Naive thymus-derived CD4-positive, alpha-beta T cell (primary cell): ENCODE measurements at regions not wholly inside any gene's neighbourhood (a gene's known extent, or its start where the extent isn't known, plus 50 kb on each side); places are given as distances from the start of the nearest gene placed in this dataset.

Source experiments
- ATAC-seq: fragments of 150-1000 bp; cut with Tn5 transposase; 2 replicates; pipeline ENCODE4 v1.10.0; 2021; ENCODE audit warnings: mild to moderate bottlenecking, moderate library complexity
- CTCF ChIA-PET: fragments of 350-600 bp; sonication (Branson Sonifier 250); formaldehyde crosslinking; loops from one replicate; lab custom pipeline; 2021; ENCODE audit warnings: antibody characterized with exemption; lab: Charles Lee
- POLR2A ChIA-PET: fragments of 350-600 bp; sonication (Branson Sonifier 250); formaldehyde crosslinking; loops from one replicate; lab custom pipeline; 2021; ENCODE audit warnings: antibody characterized with exemption, inconsistent platforms; lab: Charles Lee
- DNase-seq, 9 donors: peaks; one replicate each; pipeline versions ENCODE4 v3.0.0 to v3.0.0-alpha.2; 2020 to 2022; ENCODE audit warnings: mixed read lengths in 1 of 9
- H3K27ac ChIP-seq: one replicate; pipeline ENCODE4 v1.7.0; 2013; ENCODE audit warnings: mild to moderate bottlenecking, low read depth, low read length, moderate library complexity
- H3K27me3 ChIP-seq, 2 donors: one replicate each; pipeline ENCODE4 v1.7.0; 2013; ENCODE audit warnings: low read length in 2 of 2, mild to moderate bottlenecking in 2 of 2, moderate library complexity in 2 of 2; ENCODE audit not compliant: control insufficient read depth in 2 of 2, insufficient read depth in 2 of 2
- H3K36me3 ChIP-seq, 3 experiments: 1 replicate in 2 of 3; 2 replicates in 1 of 3; pipeline ENCODE4 v1.7.0; 2013; ENCODE audit warnings: low read length in 3 of 3, mild to moderate bottlenecking in 3 of 3, moderate library complexity in 1 of 3; ENCODE audit not compliant: insufficient read depth in 3 of 3, control insufficient read depth in 2 of 3
- H3K4me1 ChIP-seq, 2 donors: one replicate each; pipeline ENCODE4 v1.7.0; 2013; ENCODE audit warnings: low read length in 2 of 2, mild to moderate bottlenecking in 2 of 2, moderate library complexity in 1 of 2; ENCODE audit not compliant: control insufficient read depth in 2 of 2, insufficient read depth in 2 of 2
- H3K4me3 ChIP-seq: 2 replicates; pipeline ENCODE4 v1.7.0; 2013; ENCODE audit warnings: mild to moderate bottlenecking, low read length
- H3K9me3 ChIP-seq, 3 experiments: 1 replicate in 2 of 3; 2 replicates in 1 of 3; pipeline ENCODE4 v1.7.0; 2013; ENCODE audit warnings: low read length in 3 of 3; ENCODE audit not compliant: control insufficient read depth in 2 of 3
- H3K27ac Mint-ChIP-seq, 9 donors: one replicate each; pipeline ENCODE4 v1.8.0; 2020 to 2022; ENCODE audit warnings: mixed read lengths in 9 of 9, mild to moderate bottlenecking in 8 of 9, moderate library complexity in 5 of 9, inconsistent platforms in 2 of 9
- H3K27me3 Mint-ChIP-seq, 5 donors: one replicate each; pipeline ENCODE4 v1.8.0; 2021 to 2022; ENCODE audit warnings: mixed read lengths in 5 of 5, mild to moderate bottlenecking in 1 of 5
- H3K36me3 Mint-ChIP-seq, 5 donors: one replicate each; pipeline ENCODE4 v1.8.0; 2020 to 2022; ENCODE audit warnings: mixed read lengths in 5 of 5, mild to moderate bottlenecking in 3 of 5, inconsistent platforms in 1 of 5
- H3K4me1 Mint-ChIP-seq, 7 donors: one replicate each; pipeline ENCODE4 v1.8.0; 2020 to 2022; ENCODE audit warnings: mixed read lengths in 7 of 7, mild to moderate bottlenecking in 3 of 7, inconsistent platforms in 1 of 7
- H3K4me3 Mint-ChIP-seq, 10 donors: one replicate each; pipeline ENCODE4 v1.8.0; 2020 to 2022; ENCODE audit warnings: mild to moderate bottlenecking in 10 of 10, mixed read lengths in 10 of 10, moderate library complexity in 6 of 10, inconsistent platforms in 2 of 10
- H3K9me3 Mint-ChIP-seq, 11 donors: one replicate each; pipeline ENCODE4 v1.8.0; 2020 to 2022; ENCODE audit warnings: mixed read lengths in 11 of 11, mild to moderate bottlenecking in 4 of 11, inconsistent platforms in 1 of 11, moderate library complexity in 1 of 11
- intact Hi-C, 2 donors: fragments of 100-400 bp; cut with micrococcal nuclease; formaldehyde crosslinking; loops; one replicate each; pipeline ENCODE4 v1.15.1; 2023

GRCh38 chr2:143936848-143937722 is 582.8 kb downstream of the ZEB2 start:
- peak in 1 of 9 donors; percentile 40 for DNase-seq
- H3K36me3 Mint-ChIP-seq = peaks cover 0 to 9% (median 5%) of the 10 kb centered on the region in 5 donors

DNA sequence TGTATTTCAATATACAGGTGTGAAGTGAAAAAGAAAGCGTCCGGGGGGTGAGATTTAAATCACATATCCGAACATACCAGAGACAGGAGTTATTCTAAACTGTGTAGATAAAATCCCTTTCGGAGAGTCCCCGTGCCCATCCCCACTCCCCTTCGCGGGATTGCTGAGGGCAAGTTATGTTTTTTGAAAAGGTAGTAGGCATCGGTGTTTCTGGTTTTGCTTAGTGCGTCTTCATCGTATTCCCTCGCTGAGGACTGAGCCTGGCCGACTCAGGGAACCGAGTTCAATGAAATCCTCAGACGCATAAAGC is 583.4 kb downstream of the ZEB2 start:
- intact Hi-C loops = no loop called here
- H3K4me1 Mint-ChIP-seq = peaks cover 0 to 19% (median 13%) of the 10 kb centered on the region in 7 donors
- no peak overlapping the region for H3K27ac Mint-ChIP-seq
- Histone ChIP-seq H3K4me1 (no peaks in the 10 kb centered on the region), H3K27ac (no peak overlapping the region), H3K9me3 (no peaks in the 10 kb centered on the region), H3K4me3 (no peak overlapping the region), H3K27me3 (peaks cover 0 to 3% of the 10 kb centered on the region in 2 donors), H3K36me3 (no peaks in the 10 kb centered on the region)
- peaks cover 0 to 6% (median 5%) of the 10 kb centered on the region in 5 donors for H3K36me3 Mint-ChIP-seq
- POLR2A ChIA-PET = no interaction called here
- H3K4me3 Mint-ChIP-seq = peak overlapping the region in 5 of 10 donors; percentile 43 to 61 (median 53)
- peaks cover 0 to 1% (median 0%) of the 10 kb centered on the region in 11 donors for H3K9me3 Mint-ChIP-seq
- peaks cover 67 to 79% (median 69%) of the 10 kb centered on the region in 5 donors for H3K27me3 Mint-ChIP-seq
- no peak for ATAC-seq
- no peak for DNase-seq
- CTCF ChIA-PET = no interaction called here

More at GRCh38 chr2:143936848-143937722, 582.8 kb downstream of the ZEB2 start:
- H3K9me3 ChIP-seq = no peaks in the 10 kb centered on the region
- Mint-ChIP-seq H3K9me3 (no peaks in the 10 kb centered on the region), H3K4me1 (peaks cover 0 to 19% (median 13%) of the 10 kb centered on the region in 7 donors), H3K27me3 (peaks cover 62 to 79% (median 67%) of the 10 kb centered on the region in 5 donors), H3K27ac (no peak overlapping the region), H3K4me3 (peak overlapping the region in 3 of 10 donors; percentile 38 to 61 (median 47))
- CTCF ChIA-PET = no interaction called here
- H3K4me3 ChIP-seq = no peak overlapping the region
- POLR2A ChIA-PET = no interaction called here
- no peak overlapping the region for H3K27ac ChIP-seq
- H3K4me1 ChIP-seq = no peaks in the 10 kb centered on the region
- intact Hi-C loops = no loop called here
- peak; percentile 37 for ATAC-seq
- H3K27me3 ChIP-seq = peaks cover 0 to 3% of the 10 kb centered on the region in 2 donors
- no peaks in the 10 kb centered on the region for H3K36me3 ChIP-seq

GRCh38 chr2:143935482-143935752 is 584.5 kb downstream of the ZEB2 start:
- intact Hi-C loops = no loop called here
- POLR2A ChIA-PET = no interaction called here
- Mint-ChIP-seq H3K36me3 (no peaks in the 10 kb centered on the region), H3K27me3 (peaks cover 63 to 73% (median 65%) of the 10 kb centered on the region in 5 donors), H3K4me1 (peaks cover 0 to 19% (median 13%) of the 10 kb centered on the region in 7 donors), H3K4me3 (no peak overlapping the region), H3K9me3 (peaks cover 0 to 2% (median 0%) of the 10 kb centered on the region in 11 donors), H3K27ac (no peak overlapping the region)
- Histone ChIP-seq H3K4me1 (no peaks in the 10 kb centered on the region), H3K36me3 (no peaks in the 10 kb centered on the region), H3K27me3 (peaks cover 0 to 3% of the 10 kb centered on the region in 2 donors), H3K27ac (no peak overlapping the region), H3K4me3 (no peak overlapping the region), H3K9me3 (no peaks in the 10 kb centered on the region)
- DNase-seq (no peak), ATAC-seq (no peak)
- CTCF ChIA-PET = interaction anchor here (0.6 kb wide), 1 partner anchor 300 kb away, joined by 3 read pairs; no protein-coding TSS in a partner anchor

DNA sequence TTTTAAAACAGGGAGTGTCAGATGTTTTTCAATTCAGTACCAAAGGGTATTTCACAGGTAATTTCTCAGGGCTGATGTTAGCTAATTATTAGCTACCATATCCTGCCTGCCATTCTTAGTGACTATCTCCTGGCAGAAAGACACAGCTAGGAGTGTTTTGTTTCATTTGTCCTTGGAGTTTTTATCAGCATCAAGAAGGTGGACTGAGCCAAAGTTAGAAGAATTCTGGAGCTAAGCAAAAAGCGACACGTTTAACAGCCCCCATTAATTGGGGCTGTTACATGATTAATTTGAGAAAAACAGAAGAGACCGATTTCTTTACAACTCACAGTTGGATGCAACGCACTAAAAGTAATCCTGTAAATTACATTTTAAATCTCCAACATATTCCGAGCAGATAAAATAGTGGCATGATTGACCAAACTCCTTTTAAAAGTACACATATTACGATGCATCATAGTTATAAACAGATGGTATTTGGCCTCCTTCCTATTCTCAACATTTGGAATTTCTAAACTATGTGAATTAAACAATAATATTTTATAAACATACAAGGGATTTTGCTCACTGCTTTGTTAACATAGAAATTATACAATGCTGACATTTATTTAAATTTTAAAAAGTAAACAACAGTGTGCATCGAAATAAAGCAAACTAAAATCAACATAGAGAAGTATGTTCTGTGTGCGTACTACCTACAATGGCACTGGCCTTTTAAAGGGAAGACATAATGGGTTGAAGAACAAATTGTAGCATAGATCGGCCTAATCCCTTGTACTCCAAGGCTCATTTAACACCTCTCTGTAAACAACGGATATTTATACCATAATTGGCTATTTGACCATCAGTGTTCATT is 585.1 kb downstream of the ZEB2 start:
- ATAC-seq = no peak
- intact Hi-C loops = no loop called here
- no peaks in the 10 kb centered on the region for H3K4me1 ChIP-seq
- H3K4me3 ChIP-seq = no peak overlapping the region
- no peak overlapping the region for H3K27ac Mint-ChIP-seq
- no peaks in the 10 kb centered on the region for H3K36me3 ChIP-seq
- H3K36me3 Mint-ChIP-seq = no peaks in the 10 kb centered on the region
- H3K4me3 Mint-ChIP-seq = no peak overlapping the region
- H3K4me1 Mint-ChIP-seq = peaks cover 0 to 19% (median 13%) of the 10 kb centered on the region in 7 donors
- ChIA-PET CTCF (no interaction called here), POLR2A (no interaction called here)
- peaks cover 0 to 3% of the 10 kb centered on the region in 2 donors for H3K27me3 ChIP-seq
- DNase-seq = no peak
- peaks cover 59 to 70% (median 60%) of the 10 kb centered on the region in 5 donors for H3K27me3 Mint-ChIP-seq
- H3K9me3 ChIP-seq = no peaks in the 10 kb centered on the region
- H3K27ac ChIP-seq = no peak overlapping the region
- peaks cover 0 to 2% (median 0%) of the 10 kb centered on the region in 11 donors for H3K9me3 Mint-ChIP-seq

GRCh38 chr2:143933946-143934569 is 585.9 kb downstream of the ZEB2 start:
- no peak overlapping the region for H3K27ac Mint-ChIP-seq
- H3K36me3 ChIP-seq = no peaks in the 10 kb centered on the region
- ChIA-PET POLR2A (no interaction called here), CTCF (no interaction called here)
- DNase-seq (no peak), ATAC-seq (no peak)
- H3K9me3 ChIP-seq = no peaks in the 10 kb centered on the region
- peaks cover 0 to 19% (median 13%) of the 10 kb centered on the region in 7 donors for H3K4me1 Mint-ChIP-seq
- no peaks in the 10 kb centered on the region for H3K4me1 ChIP-seq
- no peaks in the 10 kb centered on the region for H3K36me3 Mint-ChIP-seq
- H3K27me3 ChIP-seq = peaks cover 0 to 3% of the 10 kb centered on the region in 2 donors
- H3K4me3 Mint-ChIP-seq = no peak overlapping the region
- H3K27me3 Mint-ChIP-seq = peaks cover 52 to 62% (median 55%) of the 10 kb centered on the region in 5 donors
- H3K9me3 Mint-ChIP-seq = peaks cover 0 to 2% (median 0%) of the 10 kb centered on the region in 11 donors
- no peak overlapping the region for H3K27ac ChIP-seq
- intact Hi-C loops = no loop called here
- no peak overlapping the region for H3K4me3 ChIP-seq

DNA sequence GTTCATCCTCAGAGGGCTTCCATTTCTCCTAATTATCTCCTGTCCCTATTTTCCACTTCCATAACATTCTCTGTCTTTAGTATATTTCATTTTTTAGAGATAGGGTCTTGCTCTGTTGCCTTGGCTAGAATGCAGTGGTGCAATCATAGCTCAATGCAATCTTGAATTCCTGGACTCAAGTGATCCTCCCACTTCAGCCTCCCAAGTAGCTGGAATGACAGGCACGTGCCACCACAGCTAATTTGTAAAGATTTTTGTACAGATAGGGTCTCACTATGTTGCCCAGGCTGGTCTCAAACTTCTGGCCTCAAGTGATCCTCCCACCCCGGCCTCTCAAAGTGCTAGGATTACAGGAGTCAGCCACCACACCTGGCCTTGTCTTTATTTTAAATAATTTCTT is 589.0 kb downstream of the ZEB2 start:
- Mint-ChIP-seq H3K9me3 (peaks cover 0 to 4% (median 0%) of the 10 kb centered on the region in 11 donors), H3K27ac (no peak overlapping the region), H3K4me3 (no peak overlapping the region), H3K4me1 (peaks cover 0 to 2% (median 1%) of the 10 kb centered on the region in 7 donors), H3K27me3 (peaks cover 40 to 54% (median 50%) of the 10 kb centered on the region in 5 donors), H3K36me3 (no peaks in the 10 kb centered on the region)
- no peak overlapping the region for H3K27ac ChIP-seq
- no peak for ATAC-seq
- no peaks in the 10 kb centered on the region for H3K36me3 ChIP-seq
- peaks cover 0 to 3% of the 10 kb centered on the region in 2 donors for H3K27me3 ChIP-seq
- H3K9me3 ChIP-seq = no peaks in the 10 kb centered on the region
- no peaks in the 10 kb centered on the region for H3K4me1 ChIP-seq
- no peak for DNase-seq
- POLR2A ChIA-PET = no interaction called here
- no peak overlapping the region for H3K4me3 ChIP-seq
- CTCF ChIA-PET = no interaction called here
- intact Hi-C loops = no loop called here
